Astrocyte (in vitro differentiated cells and primary cell): ENCODE measurements at regions not wholly inside any gene's neighbourhood (a gene's known extent, or its start where the extent isn't known, plus 50 kb on each side); places are given as distances from the start of the nearest gene placed in this dataset.

Source experiments
- DNase-seq: peaks from one replicate; pipeline ENCODE4 v3.0.0-alpha.2; 2010; ENCODE audit warnings: low read depth
- FAIRE-seq: peaks from 2 replicates; lab custom pipeline; 2011; peaks lifted over from hg19 to GRCh38; lab: Jason Lieb, UNC
- H2AFZ ChIP-seq: 2 replicates; pipeline ENCODE4 v1.6.0; 2012; ENCODE audit warnings: low read depth, low read length, inconsistent platforms
- H3K27ac ChIP-seq: 2 replicates; pipeline ENCODE4 v1.5.1; 2011; ENCODE audit warnings: low read depth, low read length, inconsistent platforms
- H3K27me3 ChIP-seq: 2 replicates; pipeline ENCODE4 v1.6.0; 2011; ENCODE audit warnings: low read length, inconsistent platforms; ENCODE audit not compliant: insufficient read depth
- H3K36me3 ChIP-seq: 2 replicates; pipeline ENCODE4 v1.5.1; 2011; ENCODE audit warnings: low read length, inconsistent platforms; ENCODE audit not compliant: insufficient read depth
- H3K4me1 ChIP-seq: 2 replicates; pipeline ENCODE4 v1.5.1; 2011; ENCODE audit warnings: low read length, inconsistent platforms; ENCODE audit not compliant: insufficient read depth
- H3K4me2 ChIP-seq: 2 replicates; pipeline ENCODE4 v1.6.0; 2012; ENCODE audit warnings: low read length, inconsistent platforms
- H3K4me3 ChIP-seq: 2 replicates; pipeline ENCODE4 v1.5.1; 2011; ENCODE audit warnings: low read depth, mild to moderate bottlenecking, low read length, inconsistent platforms; ENCODE audit not compliant: insufficient read depth
- H3K79me2 ChIP-seq: 2 replicates; pipeline ENCODE4 v1.6.0; 2012; ENCODE audit warnings: mild to moderate bottlenecking, low read length, inconsistent platforms; ENCODE audit not compliant: insufficient read depth
- H3K9ac ChIP-seq: 2 replicates; pipeline ENCODE4 v1.6.0; 2012; ENCODE audit warnings: mild to moderate bottlenecking, low read length, inconsistent platforms
- H3K9me3 ChIP-seq: 2 replicates; pipeline ENCODE4 v1.5.1; 2012; ENCODE audit warnings: low read depth, mild to moderate bottlenecking, low read length, inconsistent platforms; ENCODE audit not compliant: insufficient read depth
- H4K20me1 ChIP-seq: 2 replicates; pipeline ENCODE4 v1.6.0; 2012; ENCODE audit warnings: low read length, inconsistent platforms; ENCODE audit not compliant: insufficient read depth
- H3K27ac Mint-ChIP-seq: one replicate; pipeline ENCODE4 v1.8.0; 2021; ENCODE audit warnings: mild to moderate bottlenecking, mixed read lengths; ENCODE audit not compliant: unreplicated experiment
- H3K27me3 Mint-ChIP-seq: one replicate; pipeline ENCODE4 v1.8.0; 2021; ENCODE audit warnings: low read depth, mixed read lengths; ENCODE audit not compliant: unreplicated experiment
- H3K36me3 Mint-ChIP-seq: one replicate; pipeline ENCODE4 v1.8.0; 2021; ENCODE audit warnings: low read depth, mixed read lengths; ENCODE audit not compliant: unreplicated experiment
- H3K4me1 Mint-ChIP-seq: one replicate; pipeline ENCODE4 v1.8.0; 2021; ENCODE audit warnings: low read depth, mixed read lengths; ENCODE audit not compliant: unreplicated experiment
- H3K4me3 Mint-ChIP-seq: one replicate; pipeline ENCODE4 v1.8.0; 2021; ENCODE audit warnings: mild to moderate bottlenecking, moderate library complexity, mixed read lengths; ENCODE audit not compliant: unreplicated experiment
- H3K9me3 Mint-ChIP-seq: one replicate; pipeline ENCODE4 v1.8.0; 2021; ENCODE audit warnings: mild to moderate bottlenecking, mixed read lengths; ENCODE audit not compliant: unreplicated experiment
- CTCF ChIP-seq: IDR thresholded peaks from 2 replicates; pipeline ENCODE4 v1.5.1; 2011; ENCODE audit warnings: low read depth, mild to moderate bottlenecking, inconsistent platforms, low read length, moderate library complexity; ENCODE audit not compliant: insufficient read depth
- EZH2 ChIP-seq: IDR thresholded peaks from 2 replicates; pipeline ENCODE4 v1.6.1; 2012; ENCODE audit warnings: mild to moderate bottlenecking, low read length, inconsistent platforms; ENCODE audit not compliant: insufficient read depth

- H3K27ac Mint-ChIP-seq: peak overlapping the region; percentile 55
- no peak overlapping the region for H3K4me3 Mint-ChIP-seq
- Histone ChIP-seq H3K9me3 (no peaks in the 10 kb centered on the region), H3K79me2 (peaks cover 13% of the 10 kb centered on the region), H2AFZ (no peak overlapping the region), H3K36me3 (peaks cover 3% of the 10 kb centered on the region), H4K20me1 (peaks cover 74% of the 10 kb centered on the region), H3K4me3 (no peak overlapping the region), H3K4me2 (no peak overlapping the region), H3K27me3 (no peaks in the 10 kb centered on the region), H3K27ac (no peak overlapping the region), H3K4me1 (peaks cover 27% of the 10 kb centered on the region), H3K9ac (no peak overlapping the region)
- H3K9me3 Mint-ChIP-seq: no peaks in the 10 kb centered on the region
- DNase-seq (no peak), FAIRE-seq (no peak)
- peaks cover 9% of the 10 kb centered on the region for H3K36me3 Mint-ChIP-seq
- peaks cover 31% of the 10 kb centered on the region for H3K4me1 Mint-ChIP-seq
- no peaks in the 10 kb centered on the region for H3K27me3 Mint-ChIP-seq
- TF ChIP-seq EZH2 (no peak), CTCF (no peak)
These were observed 135.4 kb downstream of the NCOR2 start for GRCh38 chr12:124431971-124432370.

- no peak overlapping the region for H3K27ac ChIP-seq
These were observed 135.6 kb downstream of the RFLNA start for GRCh38 chr12:124430491-124430890.

More at GRCh38 chr12:124430491-124430890, 135.6 kb downstream of the RFLNA start:
- no peak overlapping the region for H3K4me2 ChIP-seq
- peaks cover 62% of the 10 kb centered on the region for H4K20me1 ChIP-seq
- no peak overlapping the region for H3K4me3 ChIP-seq
- no peak for TF ChIP-seq CTCF
- H2AFZ ChIP-seq: no peak overlapping the region
- no peaks in the 10 kb centered on the region for H3K9me3 Mint-ChIP-seq
- H3K4me1 Mint-ChIP-seq: peaks cover 31% of the 10 kb centered on the region
- H3K27me3 ChIP-seq: no peaks in the 10 kb centered on the region
- H3K9me3 ChIP-seq: no peaks in the 10 kb centered on the region
- FAIRE-seq: no peak
- peaks cover 5% of the 10 kb centered on the region for H3K36me3 ChIP-seq
- H3K4me1 ChIP-seq: peaks cover 27% of the 10 kb centered on the region
- H3K27me3 Mint-ChIP-seq: no peaks in the 10 kb centered on the region
- no peak for DNase-seq
- H3K36me3 Mint-ChIP-seq: peaks cover 11% of the 10 kb centered on the region
- no peak overlapping the region for H3K4me3 Mint-ChIP-seq
- peaks cover 13% of the 10 kb centered on the region for H3K79me2 ChIP-seq
- H3K9ac ChIP-seq: no peak overlapping the region
- no peak overlapping the region for H3K27ac Mint-ChIP-seq
